Esophagus squamous epithelium (tissue), 4 donors: ENCODE measurements at regions not wholly inside any gene's neighbourhood (a gene's known extent, or its start where the extent isn't known, plus 50 kb on each side); places are given as distances from the start of the nearest gene placed in this dataset.

Experiments
- CTCF ChIP-seq, 6 experiments: fragments of 450-650 bp in 4 of 6; fragments of 200-600 bp in 2 of 6; sonication (generic) in 2 of 6; IDR thresholded peaks; one replicate each; pipeline ENCODE4 v1.5.1; 2016 to 2019; ENCODE audit warnings: antibody characterized with exemption in 6 of 6, mild to moderate bottlenecking in 4 of 6, moderate library complexity in 4 of 6
- POLR2A ChIP-seq, 4 donors: fragments of 450-650 bp; IDR thresholded peaks; one replicate each; pipeline ENCODE4 v1.6.1; 2017; ENCODE audit warnings: antibody characterized with exemption in 4 of 4, mild to moderate bottlenecking in 4 of 4, moderate library complexity in 3 of 4

- TF ChIP-seq CTCF (IDR thresholded peaks at IDR 0.05) (no peak), POLR2A (IDR thresholded peaks at IDR 0.05) (no peak)
These were observed 373.5 kb upstream of the ZEB2 start for GRCh38 chr2:144893464-144893863.
